ENCODE measurements at regions not wholly inside any gene's neighbourhood (a gene's known extent, or its start where the extent isn't known, plus 50 kb on each side); places are given as distances from the start of the nearest gene placed in this dataset.

DNA sequence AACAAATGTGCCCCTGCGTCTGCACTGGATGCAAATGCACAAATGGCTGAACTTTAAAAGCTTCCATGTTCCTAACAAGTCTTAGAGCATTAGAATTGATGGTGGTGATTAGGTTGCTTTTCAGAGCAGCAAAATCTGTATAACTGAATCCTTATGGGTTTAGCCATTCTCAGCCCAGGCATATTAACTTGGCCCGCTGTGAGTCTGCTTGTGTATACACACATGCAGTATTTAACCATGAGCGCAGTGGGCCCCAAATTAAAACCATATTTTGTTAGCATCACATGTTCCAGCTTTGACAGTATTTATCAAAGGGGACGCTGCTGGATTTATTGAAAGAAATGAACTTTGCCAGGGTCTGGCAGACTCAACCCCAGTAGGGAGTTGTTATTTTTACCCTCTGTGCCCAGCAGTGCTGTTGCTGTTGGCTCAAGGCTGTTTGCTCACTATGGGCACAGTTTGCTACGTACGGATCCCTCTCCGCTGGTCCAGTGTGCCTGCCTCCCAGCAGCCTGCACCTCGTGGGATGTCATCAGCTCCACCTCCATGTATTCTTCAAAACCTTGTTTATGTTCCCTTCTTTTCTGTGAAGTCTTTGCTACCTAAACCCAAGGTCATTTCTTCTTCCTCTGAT lies 144.7 kb downstream of the QRSL1 start:
- in situ Hi-C loops (cut with HindIII; ENCODE audit: low sequenced_read_pairs), result no loop called here

GRCh38 chr6:106773522-106773921 lies 144.1 kb downstream of the QRSL1 start:
- in situ Hi-C loops (cut with HindIII; ENCODE audit: low sequenced_read_pairs), result no loop called here

DNA sequence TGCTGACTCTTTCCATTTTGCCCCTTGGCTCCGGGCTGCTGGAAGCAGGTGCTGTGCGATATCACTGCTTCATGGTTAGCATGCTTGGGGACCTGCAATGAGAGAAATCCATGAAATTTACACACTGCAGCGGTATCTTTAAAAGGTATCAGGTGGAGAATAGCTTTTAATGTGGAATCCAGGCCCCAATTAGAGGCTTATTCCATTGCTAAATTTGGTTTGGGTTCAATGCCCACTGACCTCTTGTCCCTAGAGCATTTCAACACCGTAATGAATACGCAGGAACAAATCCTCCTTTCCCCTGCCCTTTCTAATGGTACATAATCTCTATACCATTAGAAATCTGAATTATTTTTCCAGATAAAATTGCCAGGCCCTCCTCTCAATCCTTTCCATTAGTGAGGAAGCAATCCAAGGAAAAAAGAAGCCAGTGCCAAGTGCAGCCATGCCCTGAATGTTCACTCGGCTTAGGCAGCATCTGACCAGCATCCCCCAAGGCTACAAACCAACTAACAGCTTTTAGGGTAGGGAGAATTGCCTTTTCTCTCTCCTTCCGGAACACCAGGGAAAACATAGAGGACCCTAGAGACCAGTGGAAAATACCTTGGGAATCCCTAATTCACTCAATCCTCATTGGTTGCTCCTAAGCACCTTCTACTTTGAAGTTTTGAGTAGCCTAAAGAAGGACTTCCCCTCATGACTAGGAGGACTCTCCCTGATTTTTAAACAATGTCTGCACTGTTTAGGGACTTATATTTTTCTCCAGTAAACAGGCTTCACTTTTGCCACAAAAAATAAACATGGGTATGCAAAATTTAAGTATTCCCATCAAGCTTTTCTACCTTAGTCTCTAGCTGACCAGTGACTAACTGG lies 143.1 kb downstream of the QRSL1 start:
- in situ Hi-C loops (cut with HindIII; ENCODE audit: low sequenced_read_pairs), result no loop called here

GRCh38 chr6:106771822-106772221 lies 142.4 kb downstream of the QRSL1 start:
- in situ Hi-C loops (cut with HindIII; ENCODE audit: low sequenced_read_pairs), result no loop called here

DNA sequence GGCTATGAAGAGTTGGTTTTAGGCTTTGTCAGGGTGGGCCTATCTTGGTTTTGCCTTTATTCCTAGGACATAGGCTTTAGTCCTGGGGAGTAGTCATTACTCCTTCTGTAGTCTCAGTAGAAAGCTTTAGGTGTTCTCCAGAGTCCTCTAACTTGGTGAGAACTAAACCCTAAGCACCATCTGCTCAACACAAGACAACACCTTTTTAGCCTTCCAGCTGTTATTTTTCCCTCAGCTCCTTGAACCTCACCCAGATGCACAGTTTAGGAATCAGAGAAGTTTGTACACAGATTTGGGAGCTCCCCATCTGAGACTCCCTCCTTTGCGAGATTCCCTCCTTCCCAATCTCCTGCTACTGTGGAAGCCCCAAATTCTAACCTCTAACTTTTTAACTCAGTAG lies 141.3 kb downstream of the QRSL1 start:
- in situ Hi-C loops (cut with HindIII; ENCODE audit: low sequenced_read_pairs), result no loop called here

- in situ Hi-C loops (cut with HindIII; ENCODE audit: low sequenced_read_pairs), result no loop called here
These were observed 140.7 kb downstream of the QRSL1 start for GRCh38 chr6:106770081-106770480.

GRCh38 chr6:106767271-106767670 lies 137.9 kb downstream of the QRSL1 start:
- in situ Hi-C loops (cut with HindIII; ENCODE audit: low sequenced_read_pairs), result no loop called here

DNA sequence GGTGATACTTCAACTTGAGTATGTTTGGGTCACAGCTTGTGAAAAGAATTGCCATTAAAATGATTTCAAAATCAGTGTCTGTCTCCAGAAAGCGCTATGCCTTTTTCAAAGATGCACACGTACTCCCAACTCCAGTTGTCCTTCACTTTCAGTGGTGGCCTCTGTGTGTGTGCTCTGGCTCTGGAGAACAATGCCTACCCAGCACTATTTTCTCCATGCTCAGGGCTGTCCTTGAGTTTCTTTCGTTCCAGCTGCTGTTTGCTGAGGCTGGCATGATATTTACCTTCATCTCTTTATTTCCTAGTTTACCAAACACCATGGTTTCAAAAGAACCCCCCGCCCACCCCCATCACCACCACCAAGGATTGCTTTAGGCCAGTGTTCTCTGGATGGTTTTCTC lies 136.8 kb downstream of the QRSL1 start:
- in situ Hi-C loops (cut with HindIII; ENCODE audit: low sequenced_read_pairs), result no loop called here

GRCh38 chr6:106765496-106765895 lies 136.1 kb downstream of the QRSL1 start:
- in situ Hi-C loops (cut with HindIII; ENCODE audit: low sequenced_read_pairs), result no loop called here

DNA sequence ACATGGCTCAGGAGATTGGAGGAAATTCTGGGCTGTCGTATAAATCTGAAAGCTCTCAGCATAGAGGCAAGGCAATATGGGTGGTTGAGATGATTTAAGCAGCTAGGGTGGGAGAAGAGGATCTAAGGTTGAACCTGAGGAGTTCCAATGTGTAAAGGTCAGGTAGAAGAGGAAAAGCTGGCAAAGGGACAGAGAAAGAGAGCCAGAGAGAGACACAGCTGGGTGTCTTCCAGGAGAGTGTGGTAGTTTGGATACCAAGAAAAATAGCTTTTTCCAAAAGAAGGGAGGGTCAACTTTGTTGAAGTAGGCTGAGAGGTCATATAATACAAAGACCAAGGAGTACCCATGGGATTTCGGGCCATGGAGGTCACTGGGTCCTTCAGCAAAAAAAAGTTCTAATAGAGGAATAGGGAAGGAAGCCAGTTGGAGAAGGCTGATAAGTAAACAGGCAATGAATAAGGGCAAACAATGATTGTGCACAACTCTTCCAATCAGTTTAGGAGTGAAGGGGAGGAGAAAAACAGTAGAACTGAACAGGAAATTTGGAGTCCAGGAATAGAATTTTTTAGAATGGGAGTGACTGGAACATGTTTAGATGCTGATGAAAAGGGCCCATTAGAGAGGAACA lies 135.1 kb downstream of the QRSL1 start:
- in situ Hi-C loops (cut with HindIII; ENCODE audit: low sequenced_read_pairs), result no loop called here

DNA sequence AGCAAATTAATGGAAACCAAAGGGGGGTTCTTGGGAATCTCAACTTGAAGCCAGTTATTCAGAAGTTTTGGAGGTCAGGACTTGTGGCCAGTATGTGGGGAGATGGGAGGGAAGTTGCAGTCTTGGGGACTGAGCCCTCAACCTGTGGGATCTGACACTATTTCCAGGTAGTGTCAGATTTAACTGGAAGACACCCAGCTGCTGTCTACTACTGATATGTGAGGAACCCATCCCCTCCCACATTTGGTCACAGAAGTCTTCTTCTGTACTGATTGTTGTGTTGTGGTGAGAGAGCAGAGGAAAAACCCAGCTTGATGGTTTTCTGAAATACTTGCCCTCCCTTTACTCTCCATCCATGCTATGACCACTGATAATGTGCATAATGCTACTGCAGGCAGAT lies 134.0 kb downstream of the QRSL1 start:
- in situ Hi-C loops (cut with HindIII; ENCODE audit: low sequenced_read_pairs), result no loop called here

GRCh38 chr6:106761160-106761559 lies 131.8 kb downstream of the QRSL1 start:
- in situ Hi-C loops (cut with HindIII; ENCODE audit: low sequenced_read_pairs), result no loop called here

GRCh38 chr6:106759112-106759511 lies 129.7 kb downstream of the QRSL1 start:
- in situ Hi-C loops (cut with HindIII; ENCODE audit: low sequenced_read_pairs), result no loop called here

- in situ Hi-C loops (cut with HindIII; ENCODE audit: low sequenced_read_pairs), result no loop called here
These were observed 128.5 kb downstream of the QRSL1 start for GRCh38 chr6:106757722-106758467.

DNA sequence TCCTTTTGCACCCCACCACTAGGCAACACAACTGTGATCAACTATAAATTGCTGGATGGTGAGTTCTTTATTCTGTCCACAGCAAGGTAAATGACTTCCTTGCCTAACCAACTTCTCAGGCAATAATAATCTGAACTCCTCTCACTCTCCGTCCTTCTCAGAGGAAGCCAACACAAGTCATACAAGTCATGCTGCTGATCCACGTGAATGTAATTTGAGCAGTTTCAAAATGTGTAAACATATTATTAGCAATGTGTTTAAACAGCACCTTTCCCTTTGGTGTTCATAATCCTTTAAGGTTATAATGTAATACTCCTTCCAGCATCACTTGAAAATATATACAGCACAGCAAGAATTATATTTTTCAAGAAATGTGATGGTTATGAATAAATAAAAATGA lies 127.9 kb downstream of the QRSL1 start:
- in situ Hi-C loops (cut with HindIII; ENCODE audit: low sequenced_read_pairs), result no loop called here

- in situ Hi-C loops (cut with HindIII; ENCODE audit: low sequenced_read_pairs), result no loop called here
These were observed 124.8 kb downstream of the QRSL1 start for GRCh38 chr6:106754215-106754614.

DNA sequence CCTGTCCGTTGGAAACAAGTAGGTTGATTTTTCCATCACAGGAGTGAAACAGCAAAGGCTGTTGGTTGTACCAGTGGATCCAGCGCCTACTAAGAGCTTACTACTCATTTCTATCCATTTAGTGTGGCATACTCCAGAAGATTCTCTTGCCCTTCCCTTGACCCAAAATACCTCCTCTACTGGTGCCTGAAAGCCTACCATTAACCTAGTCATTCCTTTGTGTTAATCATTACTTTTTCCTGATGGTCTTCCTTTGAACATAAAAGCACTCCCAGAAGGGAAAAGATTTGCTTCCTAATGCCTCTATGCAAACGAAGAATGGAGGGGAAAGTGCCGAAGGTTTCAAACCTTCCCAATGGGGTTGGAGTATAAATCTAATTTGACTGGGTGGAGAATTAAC lies 123.3 kb downstream of the QRSL1 start:
- in situ Hi-C loops (cut with HindIII; ENCODE audit: low sequenced_read_pairs), result no loop called here

DNA sequence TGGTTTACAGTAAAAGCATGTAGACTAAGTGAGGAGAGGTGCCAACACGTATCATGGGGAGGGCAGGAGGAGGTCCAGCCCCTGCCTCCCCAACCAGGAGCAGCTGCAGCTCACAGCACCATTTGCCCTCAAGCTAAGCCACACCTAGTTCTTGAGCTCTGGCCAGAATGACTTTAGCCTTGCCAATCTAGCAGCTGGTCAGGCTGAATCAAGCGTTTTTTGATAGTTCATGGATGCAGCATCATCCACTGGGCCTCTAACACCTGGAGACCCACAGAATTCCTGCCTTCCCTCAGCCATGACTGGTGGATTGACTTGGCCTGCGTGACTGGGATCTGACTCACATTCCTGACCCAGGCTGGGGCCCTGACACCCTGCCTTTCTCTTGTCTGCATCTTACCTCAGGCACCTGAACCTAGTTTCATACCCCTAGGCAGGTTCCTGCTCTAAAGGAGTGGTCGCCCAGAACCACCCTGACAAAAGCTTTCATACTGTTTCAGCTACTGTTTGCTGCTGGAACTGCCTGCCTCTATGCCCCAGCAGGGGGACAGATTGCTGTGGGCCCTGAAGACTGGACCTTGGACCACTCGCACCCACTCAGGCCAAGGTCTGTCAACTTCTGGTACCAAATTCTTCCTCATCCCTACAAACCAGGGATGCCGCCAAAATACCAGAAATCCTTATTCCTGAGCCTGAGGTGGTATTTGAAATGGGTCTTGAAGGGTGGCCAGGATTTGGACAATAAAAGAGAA lies 122.3 kb downstream of the QRSL1 start:
- in situ Hi-C loops (cut with HindIII; ENCODE audit: low sequenced_read_pairs), result no loop called here

GRCh38 chr6:106750946-106751345 lies 121.6 kb downstream of the QRSL1 start:
- in situ Hi-C loops (cut with HindIII; ENCODE audit: low sequenced_read_pairs), result no loop called here

GRCh38 chr6:106750142-106750918 lies 121.0 kb downstream of the QRSL1 start:
- in situ Hi-C loops (cut with HindIII; ENCODE audit: low sequenced_read_pairs), result no loop called here

Data from DLD1 (cell line).